HL-60 (cell line): ENCODE measurements at regions not wholly inside any gene's neighbourhood (a gene's known extent, or its start where the extent isn't known, plus 50 kb on each side); places are given as distances from the start of the nearest gene placed in this dataset.

Experiments
- GABPA ChIP-seq: IDR thresholded peaks from 2 replicates; pipeline ENCODE4 v1.6.1; 2012; ENCODE audit warnings: low read depth
- POLR2AphosphoS5 ChIP-seq: IDR thresholded peaks from 2 replicates; pipeline ENCODE4 v1.6.1; 2012; ENCODE audit warnings: low read depth
- REST ChIP-seq: IDR thresholded peaks from 2 replicates; pipeline ENCODE4 v1.6.1; 2012; ENCODE audit warnings: low read depth; ENCODE audit not compliant: insufficient replicate concordance
- TF ChIP-seq, protein P1 (sequence below): IDR thresholded peaks from one replicate; pipeline ENCODE4 v1.5.1; 2011; ENCODE audit warnings: low read length, control low read depth, inconsistent platforms; ENCODE audit not compliant: insufficient read depth

DNA sequence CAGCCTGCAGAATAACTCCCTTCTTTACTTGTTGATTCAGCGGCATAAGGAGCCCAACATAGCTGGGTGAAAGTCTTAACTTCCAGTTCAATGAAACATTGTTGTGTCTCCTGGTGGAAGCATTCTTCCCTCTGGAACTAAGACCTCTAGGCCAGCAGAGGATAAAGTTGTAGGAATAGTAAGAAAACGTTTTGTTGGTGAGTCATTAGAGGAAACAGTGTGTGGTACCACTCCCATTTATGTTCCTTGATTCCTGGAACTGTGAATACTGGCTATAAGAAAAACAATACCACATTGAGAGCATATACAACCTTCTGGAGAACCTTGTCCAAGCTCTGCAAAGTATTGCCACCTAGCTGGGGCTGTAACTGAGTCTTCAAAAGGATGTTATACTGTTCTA lies 737.4 kb upstream of the ZP4 start:
- TF ChIP-seq, protein P1, sequence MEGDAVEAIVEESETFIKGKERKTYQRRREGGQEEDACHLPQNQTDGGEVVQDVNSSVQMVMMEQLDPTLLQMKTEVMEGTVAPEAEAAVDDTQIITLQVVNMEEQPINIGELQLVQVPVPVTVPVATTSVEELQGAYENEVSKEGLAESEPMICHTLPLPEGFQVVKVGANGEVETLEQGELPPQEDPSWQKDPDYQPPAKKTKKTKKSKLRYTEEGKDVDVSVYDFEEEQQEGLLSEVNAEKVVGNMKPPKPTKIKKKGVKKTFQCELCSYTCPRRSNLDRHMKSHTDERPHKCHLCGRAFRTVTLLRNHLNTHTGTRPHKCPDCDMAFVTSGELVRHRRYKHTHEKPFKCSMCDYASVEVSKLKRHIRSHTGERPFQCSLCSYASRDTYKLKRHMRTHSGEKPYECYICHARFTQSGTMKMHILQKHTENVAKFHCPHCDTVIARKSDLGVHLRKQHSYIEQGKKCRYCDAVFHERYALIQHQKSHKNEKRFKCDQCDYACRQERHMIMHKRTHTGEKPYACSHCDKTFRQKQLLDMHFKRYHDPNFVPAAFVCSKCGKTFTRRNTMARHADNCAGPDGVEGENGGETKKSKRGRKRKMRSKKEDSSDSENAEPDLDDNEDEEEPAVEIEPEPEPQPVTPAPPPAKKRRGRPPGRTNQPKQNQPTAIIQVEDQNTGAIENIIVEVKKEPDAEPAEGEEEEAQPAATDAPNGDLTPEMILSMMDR: no peak
- TF ChIP-seq REST: no peak
- TF ChIP-seq POLR2AphosphoS5: no peak
- no peak for TF ChIP-seq GABPA
